GM18507 (cell line): ENCODE measurements at regions not wholly inside any gene's neighbourhood (a gene's known extent, or its start where the extent isn't known, plus 50 kb on each side); places are given as distances from the start of the nearest gene placed in this dataset.

Source experiments
- DNase-seq: peaks from one replicate; pipeline ENCODE4 v3.0.0; 2011; ENCODE audit warnings: low read depth; ENCODE audit not compliant: insufficient read length; ENCODE audit errors: extremely low spot score
- FAIRE-seq: peaks from 2 replicates; lab custom pipeline; 2011; peaks lifted over from hg19 to GRCh38; lab: Jason Lieb, UNC

DNA sequence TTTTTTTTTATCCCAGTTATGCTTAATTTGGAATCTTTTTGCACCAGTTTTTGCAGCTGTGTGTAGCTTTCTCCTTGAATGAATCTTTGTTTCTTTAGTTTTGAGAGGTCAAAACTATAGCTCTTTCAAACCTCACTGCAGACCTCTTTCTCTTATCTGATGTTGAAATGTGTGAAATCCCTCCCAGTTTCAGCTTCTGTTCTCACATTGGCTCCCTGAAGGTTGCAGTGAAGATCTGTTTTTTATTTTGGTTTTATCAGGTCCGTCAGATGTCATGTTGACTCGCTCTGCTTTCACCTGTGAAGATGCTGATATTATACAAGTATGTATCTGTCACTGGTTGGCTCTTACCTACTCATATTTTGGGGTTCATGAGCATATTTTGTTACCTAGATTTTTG, 372.0 kb downstream of the RFC3 start:
- DNase-seq (no peak), FAIRE-seq (no peak)

DNA sequence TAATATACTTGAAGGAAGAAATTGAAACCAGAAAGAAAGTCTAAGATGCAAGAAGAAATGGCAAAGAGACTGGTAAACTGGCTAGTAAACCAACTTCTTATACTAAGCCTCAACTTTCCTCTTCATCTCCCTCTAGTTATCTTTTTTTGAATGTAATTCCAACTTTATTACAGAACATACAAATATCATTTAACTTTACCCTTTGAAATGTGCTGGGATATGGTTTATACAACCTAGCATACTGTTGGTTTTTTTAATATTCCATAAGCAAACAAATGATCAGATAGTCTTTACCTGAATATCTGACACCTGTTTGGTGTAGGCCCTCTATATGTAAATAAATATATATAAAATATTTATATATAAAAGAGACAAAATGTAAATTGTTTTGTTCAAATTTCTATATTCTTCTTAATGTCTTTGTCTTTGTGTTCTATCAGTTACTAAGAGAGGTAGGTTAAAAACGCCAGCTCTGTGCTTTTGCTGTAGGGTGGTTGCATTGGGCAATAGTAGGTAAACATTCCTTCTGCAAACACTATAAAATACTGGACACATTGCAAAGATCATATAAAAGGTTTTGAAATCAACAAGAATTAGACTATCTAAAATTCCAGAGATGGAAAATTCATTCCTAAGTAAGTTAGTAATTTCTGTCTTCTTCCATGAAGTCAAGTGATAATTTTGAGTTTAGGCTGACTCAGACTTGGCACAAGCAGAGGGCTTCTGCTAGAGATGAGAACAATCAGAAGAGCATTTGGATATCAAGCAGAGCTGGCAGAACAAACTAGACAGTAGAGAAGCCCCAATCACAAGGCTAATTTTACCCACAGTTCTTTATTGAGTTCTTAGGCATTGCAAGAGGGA, 383.3 kb downstream of the RFC3 start:
- no peak for DNase-seq
- no peak for FAIRE-seq

DNA sequence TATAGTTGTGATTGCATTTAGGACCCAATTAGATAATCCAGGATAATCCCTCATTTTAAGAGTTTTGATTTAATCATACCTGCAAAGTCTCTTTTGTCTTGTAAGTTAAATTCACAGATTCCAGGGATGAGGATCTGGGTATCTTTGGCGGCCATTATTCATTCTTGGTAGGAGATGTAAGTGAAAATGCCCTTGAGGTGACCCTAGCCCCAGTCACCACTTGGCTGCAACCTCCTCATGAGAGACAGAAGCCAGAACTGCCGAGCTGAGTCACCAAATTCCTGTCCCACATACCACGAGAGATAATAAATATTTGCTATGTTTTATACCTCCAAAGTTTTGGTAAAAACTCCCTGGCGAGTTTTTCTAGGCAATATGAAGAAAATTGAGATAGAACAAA, 389.4 kb downstream of the RFC3 start:
- DNase-seq (no peak), FAIRE-seq (no peak)

DNA sequence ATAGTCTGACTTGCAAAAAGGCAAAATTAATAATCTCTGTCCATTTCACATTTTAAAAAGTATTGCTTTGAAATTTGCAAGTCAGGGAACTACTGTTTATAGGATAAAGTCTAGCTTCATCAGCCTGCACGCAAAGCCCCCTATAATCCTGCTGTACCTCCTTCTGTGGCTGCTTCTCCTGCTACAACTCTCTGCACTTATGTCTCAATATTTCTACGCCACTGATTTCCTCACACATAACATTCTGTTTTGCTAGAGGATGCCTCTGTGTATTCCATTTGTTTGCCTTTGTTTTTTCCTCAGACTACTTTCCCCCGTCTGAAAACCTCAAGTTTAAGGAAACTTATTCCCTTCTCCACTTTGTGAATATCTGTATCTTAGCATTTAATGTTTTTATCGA, 389.9 kb downstream of the RFC3 start:
- DNase-seq (no peak), FAIRE-seq (no peak)

DNA sequence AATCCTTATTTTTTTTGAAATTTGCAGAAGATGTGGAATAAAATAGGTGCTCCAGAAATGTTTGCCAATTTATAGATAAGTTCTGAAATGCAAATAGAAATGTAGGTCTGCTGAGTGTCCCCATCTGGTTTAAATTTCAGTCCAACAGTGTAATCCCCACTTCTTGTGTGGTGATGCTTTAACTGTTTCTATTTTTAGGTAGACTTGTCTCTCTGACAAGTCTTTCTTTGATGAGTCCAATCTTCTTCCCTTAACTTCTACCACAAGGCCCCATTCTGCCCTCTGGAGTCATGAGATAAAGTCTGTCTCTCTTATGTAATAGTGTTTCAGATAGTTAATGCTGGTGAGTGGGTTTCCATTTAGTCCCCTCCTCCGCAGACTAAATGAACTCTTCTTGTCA, 390.4 kb downstream of the RFC3 start:
- FAIRE-seq = no peak
- no peak for DNase-seq

DNA sequence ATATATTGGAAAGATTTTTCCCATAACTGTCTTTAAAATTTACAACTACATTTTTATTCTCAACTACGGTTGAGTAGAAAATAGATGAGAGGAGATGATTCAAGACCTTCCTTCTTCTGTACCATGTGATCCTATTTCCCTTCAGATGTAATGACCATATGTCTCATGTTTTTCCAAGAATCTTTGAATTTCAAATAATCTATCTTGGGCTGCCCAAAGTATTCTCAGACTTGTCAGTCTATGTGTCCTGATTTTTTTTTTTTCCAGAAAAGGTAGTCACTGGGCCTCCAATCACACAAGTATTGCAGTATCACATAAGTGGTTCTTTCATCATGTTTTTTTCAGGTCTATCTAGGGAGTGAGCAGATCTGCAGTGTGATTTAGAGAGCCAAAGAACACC, 392.4 kb downstream of the RFC3 start:
- FAIRE-seq = no peak

DNA sequence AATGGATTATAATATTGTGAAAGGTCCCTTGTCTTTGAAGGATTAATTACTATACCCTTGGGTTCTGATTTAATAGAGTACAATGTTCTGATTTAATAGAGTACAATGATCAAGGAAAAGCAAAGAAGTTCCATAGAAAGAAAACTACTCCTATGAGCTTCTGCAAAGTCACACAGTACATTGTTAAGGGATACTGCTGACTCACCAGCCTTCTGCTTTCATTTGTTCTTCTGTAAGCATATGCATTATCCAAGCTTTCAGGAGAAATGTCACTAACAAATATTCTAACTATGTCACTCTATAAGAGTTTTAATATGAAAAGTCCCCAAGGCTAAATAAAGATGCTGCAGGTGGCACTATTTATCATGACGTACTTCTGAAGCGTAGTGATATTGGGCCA, 396.7 kb downstream of the RFC3 start:
- no peak for FAIRE-seq

More for the DNA sequence above, 392.4 kb downstream of the RFC3 start:
- no peak for DNase-seq

DNA sequence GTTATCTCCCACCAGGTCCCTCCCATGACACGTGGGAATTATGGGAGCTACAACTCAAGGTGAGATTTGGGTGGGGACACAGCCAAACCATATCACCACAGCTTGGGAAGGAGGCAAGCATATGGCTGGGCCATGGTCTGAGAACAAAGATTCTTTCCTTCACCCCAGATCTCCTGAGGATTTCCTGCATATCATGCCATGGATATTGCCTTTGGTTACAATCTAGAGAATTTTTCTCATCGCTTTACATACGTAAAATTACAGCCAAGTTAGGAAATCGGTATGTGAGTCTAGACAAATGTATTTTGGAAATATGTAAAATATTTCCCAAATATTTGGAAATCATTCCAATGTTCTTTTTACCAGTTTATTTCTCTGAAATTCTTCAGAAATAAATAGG, 398.3 kb downstream of the RFC3 start:
- FAIRE-seq = no peak
- DNase-seq = no peak

More for the DNA sequence above, 396.7 kb downstream of the RFC3 start:
- DNase-seq = no peak

DNA sequence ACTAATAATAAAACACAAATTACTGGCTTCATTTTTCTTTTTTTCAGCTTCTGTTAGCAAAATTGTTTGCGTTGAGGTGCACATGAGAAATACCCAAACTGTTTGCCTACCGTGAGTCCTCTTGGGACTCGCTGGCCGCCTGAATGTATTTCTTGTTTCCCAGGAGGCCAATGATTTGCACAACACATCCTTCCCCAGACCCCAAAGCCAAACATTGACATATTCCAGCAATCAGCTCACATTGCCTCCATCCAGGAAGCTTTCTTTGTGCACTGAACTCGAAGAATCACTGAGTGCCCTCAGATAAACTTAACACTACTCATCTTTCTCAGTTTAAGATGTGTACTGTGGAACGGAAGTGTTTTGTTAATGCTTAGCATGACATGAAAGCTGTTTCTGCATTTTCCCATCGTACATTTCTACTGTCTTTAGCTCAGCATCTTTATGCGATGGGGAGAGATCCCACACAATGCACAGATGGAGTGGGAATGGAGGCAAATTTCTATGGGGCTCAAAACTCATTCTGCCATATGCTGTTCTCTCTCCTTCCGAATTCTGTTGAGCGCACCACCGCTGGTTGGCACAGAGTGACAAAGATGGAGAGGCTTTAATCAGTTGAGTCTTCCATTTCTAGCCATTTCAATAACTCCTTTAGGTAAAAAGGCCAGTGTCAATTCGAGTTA, 399.5 kb downstream of the RFC3 start:
- no peak for DNase-seq
- FAIRE-seq = no peak

DNA sequence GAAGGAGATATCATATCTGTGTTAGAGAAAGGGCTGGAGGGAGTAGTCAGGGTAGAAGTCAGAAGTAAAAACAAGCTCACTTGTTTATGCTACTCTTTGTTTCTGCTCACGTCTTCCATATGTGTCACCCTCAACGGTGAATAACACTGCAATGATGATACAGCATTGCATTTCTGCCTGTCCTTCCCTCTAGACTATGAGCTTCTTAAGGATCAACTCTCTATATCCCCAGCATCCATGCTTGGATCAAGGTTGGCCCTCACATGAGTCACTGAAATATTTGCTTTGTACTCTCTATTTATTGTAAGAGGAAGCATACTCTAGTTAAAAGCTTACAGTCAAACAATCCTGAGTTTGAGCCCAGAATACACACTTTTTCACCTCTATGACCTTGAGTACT, 406.0 kb downstream of the RFC3 start:
- DNase-seq (no peak), FAIRE-seq (no peak)

DNA sequence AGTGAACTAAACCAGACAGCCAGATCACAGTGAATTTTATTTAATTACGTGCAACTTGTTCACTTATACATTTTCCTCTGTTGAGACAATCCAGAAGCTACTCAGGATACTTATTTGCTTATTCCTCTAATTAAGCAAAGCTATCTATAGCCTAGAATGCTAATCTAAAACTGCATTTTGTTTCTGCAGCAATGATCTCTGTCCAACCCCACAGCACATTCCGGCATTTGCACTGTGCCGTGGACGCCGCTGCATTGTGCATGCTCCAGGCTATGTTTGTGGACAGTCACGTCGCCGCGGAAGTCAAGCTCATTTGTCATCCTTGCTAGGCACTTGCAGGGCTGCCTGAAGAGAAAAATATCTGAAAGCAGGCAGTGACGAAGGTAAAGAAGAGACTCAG, 406.9 kb downstream of the RFC3 start:
- DNase-seq = no peak
- FAIRE-seq = no peak

DNA sequence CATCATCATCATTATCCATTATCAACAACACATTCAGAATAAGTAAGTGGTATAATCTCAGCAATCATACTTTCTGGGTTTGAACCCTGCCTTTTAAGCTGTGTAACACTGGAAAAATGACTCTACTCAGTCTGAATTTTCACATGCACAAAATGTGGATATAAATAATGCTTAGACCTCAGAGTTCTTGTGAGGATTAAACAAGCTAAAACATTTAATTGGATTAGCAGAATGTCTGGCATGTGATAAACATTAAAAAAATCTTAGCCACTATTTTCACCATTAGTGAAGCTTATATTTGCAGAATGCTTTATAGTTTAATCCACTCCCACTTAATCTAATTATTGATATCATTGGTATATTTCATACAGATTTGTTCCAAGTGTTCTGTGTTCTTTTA, 412.3 kb downstream of the RFC3 start:
- DNase-seq (no peak), FAIRE-seq (no peak)

DNA sequence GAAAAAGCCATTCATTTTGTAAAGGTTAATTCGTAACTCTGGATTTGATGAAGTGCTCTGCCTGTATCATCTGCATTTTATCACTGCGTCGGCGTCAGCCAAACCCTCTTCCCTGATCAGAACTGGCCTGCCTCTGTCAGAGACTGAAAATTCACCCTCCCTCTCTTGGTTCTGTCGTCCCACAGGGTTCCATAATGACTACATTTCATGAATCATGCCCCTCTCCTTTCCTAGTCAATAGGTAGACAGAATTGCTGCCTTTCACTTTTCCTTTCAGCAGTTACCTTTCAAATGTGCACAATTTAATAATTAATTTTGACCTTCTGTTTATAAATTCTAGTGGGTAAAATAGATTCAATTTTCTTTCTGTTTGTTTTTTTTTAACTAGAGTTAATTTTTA, 423.4 kb downstream of the RFC3 start:
- DNase-seq = no peak
- FAIRE-seq = no peak

DNA sequence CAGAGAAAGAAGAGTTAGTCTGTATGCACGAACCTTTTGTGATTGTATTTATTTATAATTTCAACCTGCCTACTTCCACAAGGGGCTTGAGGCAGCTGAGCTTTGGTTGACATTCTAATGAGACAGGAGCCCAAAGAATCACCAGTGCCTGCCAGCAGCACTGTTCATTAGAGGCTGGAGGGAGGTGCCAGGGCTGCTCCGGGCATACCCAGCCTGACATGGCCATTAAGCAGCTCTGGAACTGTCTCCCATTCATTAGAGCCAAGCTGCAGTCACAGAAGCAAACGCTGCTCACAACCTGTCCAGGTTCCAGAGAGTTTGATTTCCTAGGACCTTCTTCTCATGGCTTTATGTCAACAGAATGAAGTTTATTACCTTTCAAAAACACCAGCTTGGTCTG, 425.5 kb downstream of the RFC3 start:
- DNase-seq = no peak
- no peak for FAIRE-seq

DNA sequence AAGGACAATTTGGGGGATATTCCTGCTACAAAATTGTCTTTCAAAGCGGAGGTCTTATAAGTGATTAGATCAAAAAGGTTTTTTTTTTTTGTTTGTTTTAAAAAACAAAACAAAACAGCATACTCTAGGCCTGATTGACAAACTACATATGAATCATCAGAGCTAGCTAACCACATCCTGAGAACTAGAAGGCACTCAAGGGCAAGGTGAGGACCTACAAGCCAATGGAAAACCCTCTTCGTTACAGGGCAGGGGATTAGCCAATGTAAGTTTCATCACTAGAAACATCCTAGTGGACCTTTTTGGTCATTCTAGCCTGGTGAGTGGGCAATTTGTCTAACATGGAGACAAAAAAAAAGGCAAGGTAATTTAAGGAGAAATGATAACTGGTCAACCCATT, 428.6 kb downstream of the RFC3 start:
- DNase-seq = no peak
- no peak for FAIRE-seq

DNA sequence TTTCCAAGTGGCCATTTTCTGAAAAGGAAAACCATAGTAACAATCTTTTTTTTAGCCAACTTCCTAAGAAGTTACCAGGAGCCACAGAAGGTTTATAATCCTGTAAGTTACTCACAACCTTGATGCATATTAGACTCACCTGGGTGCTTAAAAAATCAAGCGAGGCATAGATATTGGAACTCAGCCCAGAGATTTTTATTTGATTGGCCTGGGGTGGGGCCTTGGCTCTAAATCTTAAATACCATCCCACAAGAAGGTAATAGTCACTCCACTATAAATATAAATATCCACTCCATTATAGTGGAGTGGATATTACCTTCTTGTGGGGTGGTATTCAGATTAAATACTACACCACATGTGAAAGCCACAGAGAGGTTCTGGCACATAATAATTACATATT, 429.6 kb downstream of the RFC3 start:
- FAIRE-seq (no peak), DNase-seq (no peak)

DNA sequence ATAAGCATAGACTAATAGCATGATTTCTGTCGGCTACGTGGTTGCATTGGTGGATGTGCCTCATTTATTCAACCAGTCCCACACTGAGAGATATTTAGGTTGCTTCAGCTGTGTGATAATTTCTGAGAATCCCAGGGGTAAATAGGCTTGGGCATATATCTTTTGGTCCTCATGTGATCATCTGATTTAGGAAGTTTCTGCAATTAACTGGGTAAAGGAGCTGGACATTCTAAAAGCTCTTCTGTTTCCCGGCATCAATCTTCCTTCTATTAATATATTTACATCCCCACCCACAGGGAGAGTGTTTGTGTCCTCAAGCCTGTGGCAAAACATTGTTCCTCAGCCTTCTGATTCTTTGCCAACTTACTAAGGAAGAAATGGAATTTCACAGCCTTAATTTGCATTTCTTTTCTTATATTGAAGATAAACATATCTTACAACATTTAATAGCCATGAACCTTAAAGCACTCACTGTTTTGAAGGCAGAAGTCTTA, 431.6 kb downstream of the RFC3 start:
- FAIRE-seq (no peak), DNase-seq (no peak)

DNA sequence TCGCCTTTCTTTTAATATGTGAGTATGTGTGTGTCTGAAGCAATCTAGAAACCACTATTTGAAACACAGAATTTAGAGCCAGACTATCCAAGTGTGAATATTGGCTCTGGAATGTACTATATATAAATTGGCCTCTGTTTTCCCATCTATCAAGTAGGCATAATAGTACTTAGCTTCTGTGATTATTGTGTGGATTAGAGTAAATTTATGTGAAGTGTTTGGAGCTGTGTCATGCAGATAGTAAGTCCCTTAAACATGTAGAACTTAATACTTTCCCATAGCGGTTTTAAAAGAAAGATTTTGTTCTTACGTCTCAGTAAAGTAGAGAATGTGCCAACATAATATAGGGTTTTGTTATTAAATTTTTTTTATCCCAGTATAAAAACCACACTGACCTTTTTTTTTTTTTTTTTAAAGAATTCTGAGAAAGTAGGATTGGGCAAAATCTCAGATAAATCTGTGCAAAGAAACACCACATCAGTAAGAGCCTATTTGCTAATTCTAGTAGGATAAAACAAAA, 432.3 kb downstream of the RFC3 start:
- no peak for DNase-seq
- FAIRE-seq = no peak

DNA sequence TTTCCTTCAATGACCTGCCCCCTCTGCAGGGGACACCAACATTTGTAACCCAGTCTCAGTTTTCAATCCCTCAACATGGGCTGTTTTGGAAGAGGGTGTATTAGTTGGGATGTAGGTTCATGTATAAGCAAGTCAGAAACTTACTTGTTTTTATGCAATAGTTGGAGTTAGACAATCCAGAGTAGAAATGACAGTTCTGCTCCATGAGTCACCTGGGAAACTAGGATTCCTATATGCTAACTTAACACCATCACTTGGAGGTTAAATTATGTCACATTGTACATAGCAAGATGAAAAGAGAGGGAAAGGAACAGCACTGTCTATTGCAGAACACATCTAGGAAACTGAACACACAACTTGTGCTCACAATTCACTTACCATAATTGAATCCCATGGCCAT, 436.4 kb downstream of the RFC3 start:
- no peak for FAIRE-seq
- no peak for DNase-seq

DNA sequence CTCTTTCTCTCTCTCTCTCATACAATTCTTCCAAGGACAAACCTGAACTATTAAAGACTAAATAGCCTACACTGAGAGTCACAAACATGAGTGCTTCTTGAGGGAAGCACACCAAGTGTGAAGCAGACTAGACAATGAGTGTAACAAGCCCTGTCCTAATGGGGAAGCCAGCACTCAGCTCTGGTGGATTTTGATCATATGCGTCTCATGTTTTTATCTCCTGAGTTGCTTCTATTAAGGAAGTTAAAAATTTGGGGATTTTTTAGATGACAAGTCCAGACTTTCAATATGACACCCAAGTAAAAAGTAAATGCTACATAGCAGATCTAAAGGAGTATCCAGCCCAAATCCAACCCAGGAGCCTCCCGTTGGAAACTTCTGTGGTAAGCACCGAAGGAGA, 437.8 kb downstream of the RFC3 start:
- no peak for FAIRE-seq
- no peak for DNase-seq

DNA sequence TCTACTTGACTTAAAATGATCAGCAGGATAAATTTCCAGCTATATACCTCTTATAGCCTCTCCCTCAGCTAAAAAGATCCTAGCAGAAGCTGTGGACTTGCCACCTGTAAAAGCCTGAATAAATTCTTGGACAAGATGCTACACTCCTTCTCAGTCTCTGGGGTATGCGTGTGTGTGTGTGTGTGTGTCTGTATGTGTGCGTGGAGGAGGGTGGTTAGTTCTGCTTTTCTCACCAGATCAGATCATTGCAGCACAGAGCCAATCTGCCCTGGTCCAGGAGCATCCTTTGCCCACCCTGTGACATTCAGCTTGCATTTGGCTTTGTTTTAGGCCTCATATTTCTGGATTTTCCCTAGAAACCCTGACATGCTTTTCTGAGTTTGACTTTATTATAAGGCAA, 438.3 kb downstream of the RFC3 start:
- FAIRE-seq (no peak), DNase-seq (no peak)
